ENCODE measurements at regions not wholly inside any gene's neighbourhood (a gene's known extent, or its start where the extent isn't known, plus 50 kb on each side); places are given as distances from the start of the nearest gene placed in this dataset.

- Histone ChIP-seq H3K36me3 (ENCODE audit: control insufficient read depth, insufficient read depth, low read length) (no peaks in the 10 kb centered on the region), H3K27me3 (ENCODE audit: control insufficient read depth, insufficient read depth, low read length) (no peaks in the 10 kb centered on the region), H3K4me3 (ENCODE audit: low read depth, low read length) (no peak overlapping the region)
- FAIRE-seq (no peak), DNase-seq (ENCODE audit: low read depth) (no peak)
- TF ChIP-seq, protein P1, sequence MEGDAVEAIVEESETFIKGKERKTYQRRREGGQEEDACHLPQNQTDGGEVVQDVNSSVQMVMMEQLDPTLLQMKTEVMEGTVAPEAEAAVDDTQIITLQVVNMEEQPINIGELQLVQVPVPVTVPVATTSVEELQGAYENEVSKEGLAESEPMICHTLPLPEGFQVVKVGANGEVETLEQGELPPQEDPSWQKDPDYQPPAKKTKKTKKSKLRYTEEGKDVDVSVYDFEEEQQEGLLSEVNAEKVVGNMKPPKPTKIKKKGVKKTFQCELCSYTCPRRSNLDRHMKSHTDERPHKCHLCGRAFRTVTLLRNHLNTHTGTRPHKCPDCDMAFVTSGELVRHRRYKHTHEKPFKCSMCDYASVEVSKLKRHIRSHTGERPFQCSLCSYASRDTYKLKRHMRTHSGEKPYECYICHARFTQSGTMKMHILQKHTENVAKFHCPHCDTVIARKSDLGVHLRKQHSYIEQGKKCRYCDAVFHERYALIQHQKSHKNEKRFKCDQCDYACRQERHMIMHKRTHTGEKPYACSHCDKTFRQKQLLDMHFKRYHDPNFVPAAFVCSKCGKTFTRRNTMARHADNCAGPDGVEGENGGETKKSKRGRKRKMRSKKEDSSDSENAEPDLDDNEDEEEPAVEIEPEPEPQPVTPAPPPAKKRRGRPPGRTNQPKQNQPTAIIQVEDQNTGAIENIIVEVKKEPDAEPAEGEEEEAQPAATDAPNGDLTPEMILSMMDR (IDR thresholded peaks at IDR 0.05; ENCODE audit: insufficient read depth, low read length, severe bottlenecking): no peak
Observed at GRCh38 chr16:88290850-88291830, 91.6 kb upstream of the ZNF469 start.

DNA sequence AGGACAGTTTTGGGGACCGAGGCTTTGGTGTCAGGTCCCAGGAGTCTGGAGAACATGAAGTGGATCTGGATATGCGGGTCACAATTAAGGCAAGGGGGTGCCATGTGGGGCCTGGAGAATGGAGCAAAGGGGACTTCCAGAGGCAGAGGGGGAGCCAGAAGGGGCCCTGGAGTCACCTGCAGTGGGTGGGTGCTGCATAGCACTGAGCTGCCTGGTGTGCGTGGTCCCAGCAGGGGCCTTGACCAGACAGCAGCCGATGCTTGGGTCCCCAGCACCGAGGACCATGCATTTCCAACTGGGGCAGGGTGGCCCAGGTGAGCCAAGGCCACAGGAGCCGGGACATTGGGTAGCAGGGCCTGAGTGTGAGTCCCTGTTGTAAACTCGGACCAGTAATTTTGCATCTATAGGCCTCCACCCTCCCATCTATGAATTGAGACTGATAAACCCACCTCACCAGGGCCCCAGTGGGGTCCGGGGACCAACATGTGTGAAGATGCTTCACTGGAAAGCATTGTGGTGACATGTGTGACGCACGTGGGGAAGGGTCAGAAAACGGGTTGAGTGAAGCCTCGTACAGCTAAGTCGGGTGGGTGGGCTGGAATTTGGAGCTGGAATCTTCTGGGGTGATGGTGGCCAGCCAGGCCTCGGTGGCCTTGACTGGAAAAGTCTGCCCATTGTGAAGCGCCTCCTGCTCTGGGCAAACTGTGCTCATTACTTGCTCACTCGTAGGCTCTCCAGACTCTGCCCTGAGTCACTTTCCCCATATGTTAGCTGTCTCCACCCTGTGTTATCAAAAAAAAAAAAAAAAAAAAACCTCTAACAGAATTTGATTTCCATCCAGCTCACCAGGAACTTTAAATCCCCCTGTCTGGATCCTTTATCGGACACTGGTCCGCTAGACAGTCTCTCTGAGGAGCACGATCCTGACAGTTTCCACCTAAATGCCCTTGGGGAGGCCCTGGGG is 90.5 kb upstream of the ZNF469 start:
- no peak for FAIRE-seq
- H3K4me3 ChIP-seq (ENCODE audit: low read depth, low read length): no peak overlapping the region
- no peaks in the 10 kb centered on the region for H3K36me3 ChIP-seq (ENCODE audit: control insufficient read depth, insufficient read depth, low read length)
- H3K27me3 ChIP-seq (ENCODE audit: control insufficient read depth, insufficient read depth, low read length): no peaks in the 10 kb centered on the region
- TF ChIP-seq, protein P1 (IDR thresholded peaks at IDR 0.05; ENCODE audit: insufficient read depth, low read length, severe bottlenecking): no peak
- no peak for DNase-seq (ENCODE audit: low read depth)

DNA sequence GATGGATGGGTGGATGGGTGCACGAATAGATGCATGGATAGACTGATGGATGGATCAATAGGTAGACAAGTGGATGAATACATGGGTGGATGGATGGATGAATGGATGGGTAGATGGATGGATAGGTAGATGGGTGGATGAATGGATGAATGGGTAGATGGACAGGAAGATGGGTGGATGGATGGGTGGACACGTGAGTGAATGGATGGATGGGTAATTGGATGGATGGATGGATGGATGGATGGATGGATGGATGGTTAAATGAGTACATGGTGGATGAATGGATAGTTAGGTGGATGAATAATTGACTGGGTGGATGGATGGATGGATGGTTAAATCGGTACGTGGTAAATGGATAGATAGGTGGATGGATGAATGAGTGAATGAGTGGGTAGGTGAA is 89.7 kb upstream of the ZNF469 start:
- H3K4me3 ChIP-seq (ENCODE audit: low read depth, low read length): no peak overlapping the region
- TF ChIP-seq, protein P1 (IDR thresholded peaks at IDR 0.05; ENCODE audit: insufficient read depth, low read length, severe bottlenecking): no peak
- no peak for DNase-seq (ENCODE audit: low read depth)
- FAIRE-seq: no peak
- no peaks in the 10 kb centered on the region for H3K36me3 ChIP-seq (ENCODE audit: control insufficient read depth, insufficient read depth, low read length)
- no peaks in the 10 kb centered on the region for H3K27me3 ChIP-seq (ENCODE audit: control insufficient read depth, insufficient read depth, low read length)

GRCh38 chr16:88295671-88296436 is 86.9 kb upstream of the ZNF469 start:
- DNase-seq (ENCODE audit: low read depth) (no peak), FAIRE-seq (no peak)
- no peak overlapping the region for H3K4me3 ChIP-seq (ENCODE audit: low read depth, low read length)
- TF ChIP-seq, protein P1 (IDR thresholded peaks at IDR 0.05; ENCODE audit: insufficient read depth, low read length, severe bottlenecking): no peak
- H3K27me3 ChIP-seq (ENCODE audit: control insufficient read depth, insufficient read depth, low read length): no peaks in the 10 kb centered on the region
- H3K36me3 ChIP-seq (ENCODE audit: control insufficient read depth, insufficient read depth, low read length): no peaks in the 10 kb centered on the region

DNA sequence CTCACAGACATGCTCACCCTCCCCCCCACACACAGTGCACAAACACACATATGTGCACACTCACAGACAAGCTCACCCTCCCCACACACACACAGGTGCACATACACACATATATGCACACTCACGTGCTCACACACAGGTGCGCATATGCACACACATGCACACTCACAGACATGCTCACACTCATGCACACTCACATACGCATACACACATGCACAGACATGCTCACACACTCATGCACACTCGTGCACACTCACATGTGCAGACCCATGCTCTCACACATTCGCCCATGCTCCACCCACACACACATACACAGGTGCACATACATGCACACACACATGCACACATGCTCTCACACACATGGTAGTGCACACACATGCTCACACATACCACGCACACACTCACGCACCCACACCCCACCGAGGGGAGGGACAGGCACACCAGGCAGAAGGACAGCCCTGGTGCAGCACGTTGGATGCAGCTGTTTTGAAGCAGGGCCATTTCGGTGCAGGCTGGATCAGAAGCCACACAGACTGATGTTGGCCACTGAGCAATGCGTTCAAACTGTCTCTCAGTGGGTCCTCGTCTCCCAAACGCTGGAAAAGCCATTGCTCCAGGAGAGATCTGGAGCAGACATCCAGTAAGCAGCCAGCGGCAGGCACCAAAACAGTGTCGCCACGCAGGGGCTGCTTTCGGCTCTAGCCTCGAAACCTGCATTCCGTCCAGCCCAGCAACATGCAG is 86.2 kb upstream of the ZNF469 start:
- DNase-seq (ENCODE audit: low read depth): no peak
- peak; percentile 99 for FAIRE-seq
- TF ChIP-seq, protein P1 (IDR thresholded peaks at IDR 0.05; ENCODE audit: insufficient read depth, low read length, severe bottlenecking): no peak
- Histone ChIP-seq H3K36me3 (ENCODE audit: control insufficient read depth, insufficient read depth, low read length) (no peaks in the 10 kb centered on the region), H3K4me3 (ENCODE audit: low read depth, low read length) (no peak overlapping the region), H3K27me3 (ENCODE audit: control insufficient read depth, insufficient read depth, low read length) (no peaks in the 10 kb centered on the region)

Data from bronchial epithelial cell (primary cell).